Stimulated activated CD4-positive, alpha-beta T cell treated with anti-CD3 and anti-CD28 coated beads, Interleukin-1b, Interleukin-23, amount 100 ng/mL, for 1 hour (primary cell): ENCODE measurements at regions not wholly inside any gene's neighbourhood (a gene's known extent, or its start where the extent isn't known, plus 50 kb on each side); places are given as distances from the start of the nearest gene placed in this dataset.

Experiments
- DNase-seq, 2 donors: peaks; one replicate each; pipeline ENCODE4 v3.0.0-alpha.2; 2020; ENCODE audit warnings: low read depth in 2 of 2

GRCh38 chr6:56864171-56864616 lies 90.7 kb upstream of the BEND6 start:
- no peak for DNase-seq

GRCh38 chr6:56863366-56863765 lies 91.5 kb upstream of the BEND6 start:
- DNase-seq, result no peak

- no peak for DNase-seq
Observed at GRCh38 chr6:56862415-56863175, 92.3 kb upstream of the BEND6 start.

GRCh38 chr6:56860475-56860874 lies 94.4 kb upstream of the BEND6 start:
- no peak for DNase-seq

DNA sequence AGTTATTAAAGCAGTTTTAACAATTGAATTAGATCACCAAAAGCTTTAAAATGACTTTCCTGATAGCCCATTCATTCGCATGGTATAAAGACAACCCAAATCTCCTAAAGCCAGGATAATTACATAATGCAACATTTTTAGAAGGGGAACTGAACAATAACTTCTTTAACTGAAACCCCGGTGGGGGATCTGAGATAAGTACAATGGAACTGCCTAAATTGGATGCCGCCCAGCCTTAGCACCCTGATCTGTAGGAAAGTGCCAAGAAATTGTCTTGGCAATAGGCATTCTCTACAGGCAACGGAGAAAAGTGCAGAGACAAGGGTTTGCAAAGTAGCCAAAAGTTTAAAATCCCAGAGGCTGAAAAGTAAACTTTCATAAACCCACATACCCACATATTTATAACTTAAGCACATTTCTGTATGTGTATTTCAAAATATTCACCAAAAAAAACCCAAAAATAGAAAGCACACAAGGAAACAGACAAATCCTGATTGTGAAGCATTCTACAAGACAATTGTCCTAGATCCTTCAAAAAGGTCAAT lies 98.8 kb upstream of the BEND6 start:
- no peak for DNase-seq

DNA sequence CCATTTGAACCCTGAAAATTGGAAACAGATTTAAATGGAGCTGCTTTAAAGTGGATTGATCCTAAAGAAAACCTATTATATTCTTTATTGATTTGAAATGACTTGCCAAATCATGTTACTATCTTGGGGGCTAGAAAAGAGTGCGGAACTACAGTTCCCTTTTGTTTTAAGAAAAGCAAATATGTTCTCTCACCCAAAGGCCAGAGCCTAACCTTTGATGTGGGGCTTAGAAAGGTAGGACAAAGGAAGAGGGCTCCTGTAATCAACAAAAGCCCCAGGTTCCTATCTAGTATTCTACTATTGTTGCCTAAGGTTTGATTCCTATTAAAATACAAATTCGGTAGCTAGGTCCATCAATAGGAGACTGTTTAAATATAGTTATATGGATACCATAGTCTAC lies 100.8 kb upstream of the BEND6 start:
- no peak for DNase-seq

DNA sequence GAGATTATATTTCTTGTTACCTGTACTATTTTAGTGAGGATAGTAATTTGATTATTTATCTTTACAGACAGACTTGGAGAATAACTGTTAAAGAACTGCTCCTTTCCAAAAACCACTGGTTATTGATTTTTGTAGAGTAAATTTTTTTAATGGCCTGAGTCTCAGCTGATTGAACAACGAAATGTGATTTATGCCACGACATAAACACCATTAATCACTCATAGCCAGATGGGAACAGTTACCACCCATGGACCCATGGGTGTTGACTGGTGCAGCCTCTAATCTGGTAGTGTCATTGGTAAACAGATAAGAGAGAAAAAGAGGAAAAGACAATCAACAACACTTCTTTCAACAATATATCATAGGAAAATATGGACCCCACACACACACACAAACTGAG lies 101.4 kb upstream of the BEND6 start:
- DNase-seq, result no peak

- DNase-seq, result no peak
Observed at GRCh38 chr6:56852260-56853010, 102.5 kb upstream of the BEND6 start.

DNA sequence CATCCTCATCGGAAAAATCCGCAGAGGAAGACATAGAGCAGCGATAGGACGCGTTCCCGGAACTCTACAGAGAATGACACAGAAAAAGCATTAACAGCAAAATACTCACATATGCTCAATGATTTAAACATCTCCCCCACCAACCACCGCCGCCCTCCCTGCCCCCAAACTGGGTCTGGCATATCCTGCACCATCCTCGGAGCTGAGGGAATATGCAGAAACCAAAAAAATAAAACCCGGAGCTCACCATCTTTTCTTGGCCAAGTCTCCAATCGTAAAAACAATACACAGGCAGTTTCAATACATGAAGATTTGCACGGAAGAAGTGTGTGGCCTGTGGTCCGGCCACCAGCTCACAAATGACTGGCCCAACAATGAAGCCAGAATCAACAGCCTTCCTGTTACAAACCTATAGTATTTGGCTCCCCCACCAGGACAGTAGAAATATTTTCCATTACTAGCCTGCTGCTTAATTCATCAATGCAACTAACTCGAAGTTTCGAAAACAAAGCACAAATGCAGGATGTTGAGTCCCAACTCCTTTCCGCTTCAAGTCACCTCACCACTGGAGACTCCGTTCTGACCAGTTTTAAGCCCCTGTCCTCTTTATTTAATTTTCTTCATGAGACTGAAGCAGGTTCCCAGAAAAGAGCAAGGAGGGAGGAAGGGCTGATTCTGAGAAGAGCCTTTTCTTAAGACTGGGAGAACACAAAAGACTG lies 103.2 kb upstream of the BEND6 start:
- no peak for DNase-seq

GRCh38 chr6:56851074-56851473 lies 103.8 kb upstream of the BEND6 start:
- no peak for DNase-seq

DNA sequence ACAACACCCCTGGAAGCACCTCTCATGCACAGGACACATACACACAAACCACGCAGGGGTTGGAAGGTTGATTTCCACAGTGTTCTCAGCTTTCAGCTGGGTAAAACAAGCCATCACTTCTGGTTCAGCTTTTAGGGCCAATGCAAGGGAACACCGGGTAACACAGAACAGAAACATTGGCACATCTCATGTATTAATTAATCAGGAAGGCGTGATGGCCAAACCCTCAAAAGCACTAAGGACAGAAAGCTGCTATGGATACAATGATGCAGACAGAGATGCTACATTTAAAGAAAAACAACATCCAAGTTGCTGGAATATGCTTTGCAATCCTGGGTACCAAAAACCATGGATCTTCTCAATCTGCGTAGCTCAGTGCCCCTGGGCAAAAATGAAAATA lies 104.3 kb upstream of the BEND6 start:
- no peak for DNase-seq

- DNase-seq, result no peak
Observed at GRCh38 chr6:56849896-56850295, 105.0 kb upstream of the BEND6 start.

DNA sequence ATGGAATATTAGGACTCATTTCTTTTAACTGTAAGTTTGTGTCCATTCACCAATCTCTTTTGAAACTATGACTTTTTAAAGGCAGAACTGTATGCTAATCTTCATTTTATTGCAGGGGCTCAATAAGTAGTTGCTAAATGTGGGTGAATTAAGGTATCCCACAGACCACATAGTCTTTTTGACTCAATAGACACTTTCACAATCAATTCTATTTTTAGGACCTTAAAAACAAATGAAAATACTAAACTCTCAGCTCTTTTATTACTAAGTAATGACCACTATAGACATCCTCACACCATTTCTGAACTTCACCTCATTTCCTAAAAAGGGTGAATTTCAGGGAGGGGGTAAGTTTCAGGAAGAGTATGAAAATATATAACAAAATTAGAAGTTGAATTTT lies 106.8 kb upstream of the BEND6 start:
- DNase-seq, result no peak

DNA sequence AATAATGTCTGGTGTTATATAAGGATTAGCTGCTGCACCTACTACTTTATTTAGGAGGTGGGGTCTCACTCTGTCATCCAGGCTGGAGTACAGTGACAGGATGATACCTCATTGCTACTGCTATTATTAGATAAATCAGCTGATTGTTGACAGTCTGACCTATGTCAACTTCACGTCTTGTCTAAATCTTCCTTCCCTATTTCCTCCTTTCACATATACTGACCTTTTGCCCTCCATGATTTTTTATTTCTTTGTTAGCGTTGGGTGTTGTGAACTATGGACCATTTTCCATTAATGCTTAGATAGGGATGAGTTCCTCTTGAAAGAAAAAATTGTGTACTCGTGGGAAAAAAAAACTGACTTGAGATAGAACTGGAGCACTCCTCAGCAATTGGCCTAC lies 109.9 kb upstream of the BEND6 start:
- no peak for DNase-seq

- peak; percentile 16 to 28 for DNase-seq
Observed at GRCh38 chr6:56843476-56844349, 111.2 kb upstream of the BEND6 start.

DNA sequence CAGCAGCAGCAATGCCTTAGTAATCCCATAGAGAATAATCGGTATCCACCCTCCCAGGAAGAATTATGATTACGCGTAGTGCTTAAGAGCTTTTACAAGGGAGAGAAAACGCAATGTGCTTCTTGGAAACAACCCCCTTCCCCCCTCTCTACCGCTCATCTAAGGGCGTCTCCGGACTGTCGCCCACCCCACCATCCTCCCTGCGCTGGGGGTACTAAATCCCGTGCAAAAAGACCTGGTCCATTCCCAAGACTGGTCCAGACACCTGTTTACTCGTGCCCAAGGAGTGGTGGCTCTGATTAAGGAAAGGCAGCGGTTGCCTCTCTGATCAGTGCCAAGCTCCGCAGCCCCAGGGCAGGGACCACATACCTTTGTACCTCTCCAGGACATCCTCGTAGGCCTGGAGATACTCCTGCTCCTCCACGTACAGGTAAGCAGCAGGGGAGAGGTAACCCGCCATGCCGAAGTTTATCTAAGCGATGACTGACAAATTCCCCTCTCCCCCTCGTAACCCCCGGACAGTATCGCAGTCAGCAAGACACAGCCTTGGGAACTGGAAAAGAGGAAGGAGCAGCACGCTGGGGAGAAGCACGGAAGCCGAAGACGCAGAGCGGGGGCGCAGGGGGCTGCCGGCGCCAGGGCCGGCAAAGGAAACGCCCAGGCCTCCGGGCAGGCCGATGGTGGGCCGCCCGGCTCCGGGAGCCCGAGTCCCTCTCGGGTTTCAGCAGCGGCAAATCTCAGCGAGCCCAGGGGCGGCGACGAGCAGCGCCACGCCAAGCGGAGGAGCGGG lies 112.0 kb upstream of the BEND6 start:
- DNase-seq, result no peak

DNA sequence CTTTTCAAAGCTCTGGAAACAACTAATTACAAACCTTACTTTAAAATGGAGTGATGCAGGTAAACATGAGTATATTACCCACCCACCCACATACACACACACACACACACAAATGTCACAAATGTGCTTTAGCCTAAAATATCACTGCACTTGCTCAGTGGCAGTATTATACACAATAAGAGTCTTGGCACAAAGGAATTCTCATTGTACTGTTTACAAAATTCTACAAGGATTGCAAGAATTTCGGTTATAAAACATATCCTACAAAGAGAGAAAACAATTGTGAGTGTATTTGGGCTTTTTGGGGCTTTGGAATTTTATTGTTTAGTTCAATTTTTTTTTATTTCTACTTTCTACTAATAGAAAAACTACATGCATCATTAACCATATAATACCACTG lies 113.2 kb upstream of the BEND6 start:
- DNase-seq, result no peak

GRCh38 chr6:56841381-56841749 lies 113.5 kb upstream of the BEND6 start:
- DNase-seq, result no peak

DNA sequence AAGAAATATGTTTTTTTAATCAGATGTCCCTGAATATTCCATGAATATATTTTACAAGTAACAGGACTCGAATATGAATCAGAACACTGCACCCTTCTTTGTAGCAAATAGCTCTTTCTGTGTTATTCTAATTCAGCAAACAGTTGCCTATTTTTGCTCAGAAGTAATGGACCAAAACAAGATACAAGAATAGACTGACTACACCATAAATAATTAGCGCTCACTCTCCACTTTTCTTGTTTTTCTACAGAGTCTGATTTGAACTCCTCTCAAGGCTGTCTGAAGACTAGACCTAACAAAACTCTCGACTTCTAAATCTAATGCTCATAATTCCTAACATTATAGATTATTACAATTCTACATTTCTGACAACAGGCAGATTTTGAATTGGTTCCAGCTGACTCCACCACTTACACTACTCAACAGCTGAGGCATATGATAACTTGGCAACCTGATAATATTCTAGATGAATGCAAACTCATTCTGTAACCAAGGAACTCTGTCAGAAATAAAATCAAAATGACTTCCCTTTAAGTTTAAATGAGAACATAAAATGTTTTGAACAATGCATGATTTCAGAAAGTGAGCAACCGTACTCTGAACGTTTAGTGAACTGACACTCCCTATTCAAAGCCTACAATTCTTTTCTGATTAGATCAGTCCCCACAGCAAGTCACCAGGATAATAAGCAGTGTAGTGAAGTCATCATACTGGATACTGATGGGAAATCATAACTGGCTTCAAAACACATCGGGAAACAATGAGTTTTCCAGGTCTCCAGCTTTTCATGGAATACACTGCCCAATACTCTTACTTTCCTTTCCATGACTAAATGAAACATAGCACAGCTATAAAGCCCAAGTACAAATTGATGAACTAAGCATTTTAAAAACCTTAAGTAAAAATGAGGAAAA lies 114.2 kb upstream of the BEND6 start:
- DNase-seq, result no peak
